ENCODE measurements at regions not wholly inside any gene's neighbourhood (a gene's known extent, or its start where the extent isn't known, plus 50 kb on each side); places are given as distances from the start of the nearest gene placed in this dataset.

- TF ChIP-seq CTCF (IDR thresholded peaks at IDR 0.05 in 8 of 11, conservative IDR thresholded peaks at IDR 0.05 in 3 of 11) (no peak), POLR2A (IDR thresholded peaks at IDR 0.05) (no peak), POLR2AphosphoS5 (IDR thresholded peaks at IDR 0.05) (no peak)
These were observed 103.4 kb upstream of the SLC22A23 start for GRCh38 chr6:3560211-3560610.

All from spleen (tissue), 7 donors.